Breast epithelium (tissue), 4 donors: ENCODE measurements at regions not wholly inside any gene's neighbourhood (a gene's known extent, or its start where the extent isn't known, plus 50 kb on each side); places are given as distances from the start of the nearest gene placed in this dataset.

Source experiments
- DNase-seq, 2 donors: peaks; one replicate each; pipeline ENCODE4 v3.0.0-alpha.2; 2019; ENCODE audit warnings: low spot score in 2 of 2
- H3K27ac ChIP-seq, 2 donors: fragments of 200-600 bp; sonication (generic) in 1 of 2; one replicate each; pipeline ENCODE4 v1.5.1; 2016 to 2019; ENCODE audit warnings: mild to moderate bottlenecking in 1 of 2
- H3K27me3 ChIP-seq, 2 donors: fragments of 200-600 bp; sonication (generic) in 1 of 2; one replicate each; pipeline versions ENCODE4 v1.5.1 to v1.6.0; 2017 to 2019; ENCODE audit warnings: control low read depth in 1 of 2, mild to moderate bottlenecking in 1 of 2
- H3K36me3 ChIP-seq: fragments of 200-600 bp; one replicate; pipeline ENCODE4 v1.5.1; 2019
- H3K4me1 ChIP-seq, 2 donors: fragments of 200-600 bp; sonication (generic); one replicate each; pipeline ENCODE4 v1.5.1; 2016 to 2019; ENCODE audit warnings: control low read depth in 1 of 2
- H3K4me3 ChIP-seq, 3 donors: fragments of 200-600 bp; sonication (generic); 1 replicate in 2 of 3; 2 replicates in 1 of 3; pipeline ENCODE4 v1.5.1; 2016 to 2019; ENCODE audit warnings: mild to moderate bottlenecking in 3 of 3, moderate library complexity in 2 of 3
- H3K9me3 ChIP-seq, 2 donors: fragments of 200-600 bp; sonication (generic) in 1 of 2; one replicate each; pipeline ENCODE4 v1.5.1; 2016 to 2019; ENCODE audit warnings: control low read depth in 1 of 2
- POLR2A ChIP-seq: fragments of 450-650 bp; IDR thresholded peaks from one replicate; pipeline ENCODE4 v1.6.1; 2016; ENCODE audit warnings: antibody characterized with exemption, mild to moderate bottlenecking, moderate library complexity
- POLR2AphosphoS5 ChIP-seq, 3 donors: sonication (generic); formaldehyde crosslinking; IDR thresholded peaks; one replicate each; pipeline ENCODE4 v1.6.1; 2017; ENCODE audit warnings: antibody characterized with exemption in 3 of 3
- intact Hi-C: fragments of 100-400 bp; cut with DNase I; formaldehyde crosslinking; loops from one replicate; pipeline ENCODE4 v1.15.1; 2023; ENCODE audit warnings: low total_unique reads
- TF ChIP-seq, protein P1 (sequence below), 3 donors: fragments of 450-650 bp; IDR thresholded peaks; one replicate each; pipeline ENCODE4 v1.5.1; 2016 to 2017; ENCODE audit warnings: antibody characterized with exemption in 3 of 3, mild to moderate bottlenecking in 3 of 3, moderate library complexity in 3 of 3

DNA sequence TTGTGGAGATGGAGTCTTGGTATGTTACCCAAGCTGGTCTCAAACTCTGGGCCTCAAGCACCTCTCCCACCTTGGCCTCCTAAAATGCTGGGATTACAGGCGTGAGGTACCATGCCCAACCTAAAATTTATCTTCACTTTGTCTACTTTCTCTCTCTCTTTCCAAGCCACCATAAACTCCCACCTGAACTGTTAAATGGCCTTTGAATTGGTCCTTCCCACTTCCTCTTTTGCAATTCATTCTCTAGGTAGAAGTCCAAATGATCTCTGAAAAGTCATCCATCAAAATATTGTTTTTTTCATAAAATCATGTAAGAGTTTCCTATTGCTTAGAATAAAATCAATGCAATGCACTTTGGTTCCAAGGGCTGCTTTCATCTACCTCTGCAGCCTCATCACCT is 90.1 kb upstream of the CELF2 start:
- Histone ChIP-seq H3K27ac (no peak overlapping the region), H3K27me3 (no peaks in the 10 kb centered on the region), H3K4me1 (no peaks in the 10 kb centered on the region), H3K36me3 (no peaks in the 10 kb centered on the region), H3K9me3 (no peaks in the 10 kb centered on the region), H3K4me3 (no peak overlapping the region)
- intact Hi-C loops = no loop called here
- TF ChIP-seq POLR2AphosphoS5 (IDR thresholded peaks at IDR 0.05) (no peak), POLR2A (no peak)
- TF ChIP-seq, protein P1, sequence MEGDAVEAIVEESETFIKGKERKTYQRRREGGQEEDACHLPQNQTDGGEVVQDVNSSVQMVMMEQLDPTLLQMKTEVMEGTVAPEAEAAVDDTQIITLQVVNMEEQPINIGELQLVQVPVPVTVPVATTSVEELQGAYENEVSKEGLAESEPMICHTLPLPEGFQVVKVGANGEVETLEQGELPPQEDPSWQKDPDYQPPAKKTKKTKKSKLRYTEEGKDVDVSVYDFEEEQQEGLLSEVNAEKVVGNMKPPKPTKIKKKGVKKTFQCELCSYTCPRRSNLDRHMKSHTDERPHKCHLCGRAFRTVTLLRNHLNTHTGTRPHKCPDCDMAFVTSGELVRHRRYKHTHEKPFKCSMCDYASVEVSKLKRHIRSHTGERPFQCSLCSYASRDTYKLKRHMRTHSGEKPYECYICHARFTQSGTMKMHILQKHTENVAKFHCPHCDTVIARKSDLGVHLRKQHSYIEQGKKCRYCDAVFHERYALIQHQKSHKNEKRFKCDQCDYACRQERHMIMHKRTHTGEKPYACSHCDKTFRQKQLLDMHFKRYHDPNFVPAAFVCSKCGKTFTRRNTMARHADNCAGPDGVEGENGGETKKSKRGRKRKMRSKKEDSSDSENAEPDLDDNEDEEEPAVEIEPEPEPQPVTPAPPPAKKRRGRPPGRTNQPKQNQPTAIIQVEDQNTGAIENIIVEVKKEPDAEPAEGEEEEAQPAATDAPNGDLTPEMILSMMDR (IDR thresholded peaks at IDR 0.05) = no peak
- no peak for DNase-seq

DNA sequence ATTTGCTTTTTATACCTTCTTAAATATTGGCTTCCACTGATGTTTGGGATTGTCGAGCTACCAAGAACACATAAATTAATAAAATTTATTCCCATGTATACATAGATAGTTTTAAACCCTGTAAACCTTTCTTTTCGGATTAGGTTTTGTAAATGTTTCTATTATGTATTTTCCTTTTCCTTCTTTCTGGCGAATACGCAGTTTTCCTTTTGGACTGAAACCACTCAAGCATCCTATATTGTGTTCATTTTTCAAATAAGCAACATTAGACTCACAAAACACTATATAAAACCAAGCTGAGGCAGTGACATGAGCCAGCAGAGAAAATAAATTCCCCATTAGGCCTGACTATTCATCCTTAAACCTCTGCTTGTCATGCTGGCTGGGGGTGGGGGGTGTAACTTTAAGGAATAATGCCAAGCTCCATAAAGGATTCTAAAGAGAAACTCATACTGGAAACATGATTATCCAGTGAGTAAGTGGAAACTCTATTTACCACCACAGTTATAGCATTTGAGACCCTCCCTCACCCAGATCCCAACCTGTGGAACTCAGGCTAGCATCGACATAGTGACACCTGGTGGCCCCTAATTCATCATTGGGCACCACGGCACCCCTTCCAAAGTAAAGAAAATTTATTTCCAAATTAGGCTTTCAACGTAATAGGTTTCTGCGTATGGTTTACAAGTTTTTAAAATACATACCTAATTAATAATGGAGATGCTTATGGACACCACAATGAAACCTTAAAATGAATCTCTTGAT is 86.5 kb upstream of the CELF2 start:
- Histone ChIP-seq H3K9me3 (no peaks in the 10 kb centered on the region), H3K4me1 (no peaks in the 10 kb centered on the region), H3K4me3 (no peak overlapping the region), H3K27me3 (no peaks in the 10 kb centered on the region), H3K27ac (no peak overlapping the region), H3K36me3 (no peaks in the 10 kb centered on the region)
- intact Hi-C loops = no loop called here
- no peak for DNase-seq
- TF ChIP-seq, protein P1 (IDR thresholded peaks at IDR 0.05) = no peak
- TF ChIP-seq POLR2AphosphoS5 (IDR thresholded peaks at IDR 0.05) = no peak
- TF ChIP-seq POLR2A = no peak

GRCh38 chr10:10935032-10935431 is 82.6 kb upstream of the CELF2 start:
- TF ChIP-seq POLR2AphosphoS5 (IDR thresholded peaks at IDR 0.05) = no peak
- no peak for TF ChIP-seq POLR2A
- TF ChIP-seq, protein P1 (IDR thresholded peaks at IDR 0.05) = no peak
- H3K4me3 ChIP-seq = no peak overlapping the region
- no peaks in the 10 kb centered on the region for H3K27me3 ChIP-seq
- no peaks in the 10 kb centered on the region for H3K9me3 ChIP-seq
- no peaks in the 10 kb centered on the region for H3K4me1 ChIP-seq
- no peaks in the 10 kb centered on the region for H3K36me3 ChIP-seq
- DNase-seq = no peak
- intact Hi-C loops = no loop called here
- H3K27ac ChIP-seq = no peak overlapping the region

DNA sequence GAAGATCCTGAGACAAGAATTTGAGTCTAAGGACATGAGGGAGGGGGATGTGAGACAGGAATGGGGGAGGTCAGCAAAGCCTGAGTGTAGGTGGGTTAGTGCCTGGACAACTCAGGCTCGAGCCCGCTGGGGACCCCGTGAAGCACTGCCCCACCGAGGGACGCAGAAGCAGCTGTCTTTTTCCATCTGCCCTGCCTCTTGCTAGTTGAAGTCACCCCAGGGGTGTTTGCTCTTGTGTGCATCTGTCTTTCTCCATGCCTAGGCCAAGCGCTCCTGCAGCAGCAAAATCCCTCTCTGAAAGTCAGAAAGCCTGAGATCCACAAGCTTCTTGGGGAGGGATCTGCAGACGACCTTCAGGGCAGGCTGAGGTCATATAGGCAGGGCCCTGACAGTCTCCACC is 79.0 kb upstream of the CELF2 start:
- no peaks in the 10 kb centered on the region for H3K27me3 ChIP-seq
- no peaks in the 10 kb centered on the region for H3K36me3 ChIP-seq
- no peaks in the 10 kb centered on the region for H3K4me1 ChIP-seq
- H3K9me3 ChIP-seq = no peaks in the 10 kb centered on the region
- TF ChIP-seq, protein P1 (IDR thresholded peaks at IDR 0.05) = no peak
- TF ChIP-seq POLR2A = no peak
- no peak for TF ChIP-seq POLR2AphosphoS5 (IDR thresholded peaks at IDR 0.05)
- intact Hi-C loops = no loop called here
- no peak overlapping the region for H3K4me3 ChIP-seq
- DNase-seq = no peak
- no peak overlapping the region for H3K27ac ChIP-seq

DNA sequence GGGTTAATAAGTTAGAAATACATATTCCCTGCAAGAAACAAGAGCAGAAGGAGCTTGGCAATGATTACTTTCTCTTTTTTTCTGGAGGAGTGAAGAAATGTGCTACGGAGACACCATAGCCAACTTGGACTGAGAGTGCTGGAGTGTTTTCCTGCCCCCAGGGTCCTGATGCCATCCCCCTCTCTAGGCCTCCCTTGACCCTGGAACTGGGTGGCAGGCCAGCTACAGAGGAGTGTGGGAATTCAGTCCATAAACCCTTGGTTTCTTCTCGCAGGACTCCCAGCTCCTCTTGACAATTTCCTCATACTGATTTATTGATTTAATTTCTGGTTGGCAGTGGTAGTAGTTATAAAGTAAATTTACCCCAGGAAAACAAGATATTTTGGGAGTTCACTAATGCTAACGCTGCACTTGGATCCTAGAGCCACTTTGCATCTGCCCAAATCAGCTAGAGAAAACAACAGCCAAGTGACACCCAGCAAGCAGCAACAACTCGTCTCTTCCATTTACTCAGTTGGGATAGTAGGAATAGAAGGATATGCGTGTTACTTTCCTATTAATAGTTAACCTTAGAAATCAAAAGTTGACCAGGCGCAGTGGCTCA is 76.4 kb upstream of the CELF2 start:
- Histone ChIP-seq H3K9me3 (peaks cover 0 to 5% of the 10 kb centered on the region in 2 donors), H3K27me3 (no peaks in the 10 kb centered on the region), H3K4me3 (no peak overlapping the region), H3K27ac (no peak overlapping the region), H3K36me3 (no peaks in the 10 kb centered on the region), H3K4me1 (no peaks in the 10 kb centered on the region)
- DNase-seq = no peak
- TF ChIP-seq, protein P1 (IDR thresholded peaks at IDR 0.05) = no peak
- no peak for TF ChIP-seq POLR2AphosphoS5 (IDR thresholded peaks at IDR 0.05)
- no peak for TF ChIP-seq POLR2A
- intact Hi-C loops = no loop called here
